CD14-positive monocyte (primary cell): ENCODE measurements at regions not wholly inside any gene's neighbourhood (a gene's known extent, or its start where the extent isn't known, plus 50 kb on each side); places are given as distances from the start of the nearest gene placed in this dataset.

Source experiments
- DNase-seq, 3 donors: peaks; one replicate each; pipeline ENCODE4 v3.0.0-alpha.2; 2011 to 2022
- H2AFZ ChIP-seq: 2 replicates; pipeline ENCODE4 v1.6.0; 2012; ENCODE audit warnings: mild to moderate bottlenecking, low read depth, low read length, inconsistent platforms; ENCODE audit not compliant: insufficient read depth, poor library complexity, severe bottlenecking
- H3K27ac ChIP-seq, 2 donors: 1 replicate in 1 of 2; 2 replicates in 1 of 2; pipeline ENCODE4 v1.5.1; 2012 to 2013; ENCODE audit warnings: low read length in 2 of 2, control low read depth in 1 of 2, inconsistent platforms in 1 of 2, low read depth in 1 of 2, mild to moderate bottlenecking in 1 of 2
- H3K27me3 ChIP-seq, 2 donors: one replicate each; pipeline versions ENCODE4 v1.6.0 to v1.6.1; 2011 to 2013; ENCODE audit warnings: low read length in 2 of 2; ENCODE audit not compliant: control insufficient read depth in 2 of 2, insufficient read depth in 2 of 2
- H3K36me3 ChIP-seq, 2 donors: replicated peaks in 1 of 2; 1 replicate in 1 of 2; 2 replicates in 1 of 2; pipeline versions ENCODE4 v1.5.1 to v1.6.1; 2012 to 2013; ENCODE audit warnings: low read length in 2 of 2, control low read depth in 1 of 2, inconsistent platforms in 1 of 2, mild to moderate bottlenecking in 1 of 2; ENCODE audit not compliant: insufficient read depth in 2 of 2, control insufficient read depth in 1 of 2
- H3K4me1 ChIP-seq, 2 donors: 1 replicate in 1 of 2; 2 replicates in 1 of 2; pipeline versions ENCODE4 v1.5.1 to v1.6.1; 2012 to 2013; ENCODE audit warnings: low read length in 2 of 2, control low read depth in 1 of 2, inconsistent platforms in 1 of 2, mild to moderate bottlenecking in 1 of 2, moderate library complexity in 1 of 2; ENCODE audit not compliant: insufficient read depth in 2 of 2, control insufficient read depth in 1 of 2
- H3K4me2 ChIP-seq: replicated peaks from 2 replicates; pipeline ENCODE3; 2012; ENCODE audit warnings: low read length, moderate library complexity, mild to moderate bottlenecking; ENCODE audit not compliant: poor library complexity, severe bottlenecking; ENCODE audit errors: extremely low read depth
- H3K4me3 ChIP-seq, 3 experiments: fragments of 200-600 bp in 1 of 3; sonication (generic) in 1 of 3; replicated peaks in 1 of 3; 1 replicate in 2 of 3; 2 replicates in 1 of 3; pipeline ENCODE4 v1.5.1; 2011 to 2013; ENCODE audit warnings: low read length in 3 of 3, mild to moderate bottlenecking in 3 of 3, control low read depth in 2 of 3, low read depth in 2 of 3, inconsistent platforms in 1 of 3, moderate library complexity in 1 of 3
- H3K79me2 ChIP-seq: 2 replicates; pipeline ENCODE4 v1.6.0; 2012; ENCODE audit warnings: mild to moderate bottlenecking, control low read depth, inconsistent platforms, low read length, moderate library complexity; ENCODE audit not compliant: insufficient read depth
- H3K9ac ChIP-seq: 2 replicates; pipeline ENCODE4 v1.6.0; 2017; ENCODE audit warnings: low read length, mild to moderate bottlenecking; ENCODE audit not compliant: insufficient read depth, poor library complexity, severe bottlenecking
- H3K9me3 ChIP-seq, 2 donors: replicated peaks in 1 of 2; 1 replicate in 1 of 2; 2 replicates in 1 of 2; pipeline versions ENCODE4 v1.5.1 to v1.6.1; 2012 to 2013; ENCODE audit warnings: low read length in 2 of 2, control low read depth in 1 of 2; ENCODE audit not compliant: control insufficient read depth in 1 of 2, insufficient read depth in 1 of 2
- H4K20me1 ChIP-seq: 2 replicates; pipeline ENCODE4 v1.6.0; 2012; ENCODE audit warnings: mild to moderate bottlenecking, low read length, control low read depth, moderate library complexity; ENCODE audit not compliant: insufficient read depth
- H3K27ac Mint-ChIP-seq, 7 donors: one replicate each; pipeline ENCODE4 v1.8.0; 2020; ENCODE audit warnings: mild to moderate bottlenecking in 7 of 7, mixed read lengths in 7 of 7, moderate library complexity in 6 of 7, inconsistent platforms in 2 of 7
- H3K27me3 Mint-ChIP-seq, 3 donors: one replicate each; pipeline ENCODE4 v1.8.0; 2021 to 2022; ENCODE audit warnings: low read depth in 3 of 3, mild to moderate bottlenecking in 3 of 3, mixed read lengths in 3 of 3, moderate library complexity in 3 of 3, inconsistent platforms in 1 of 3
- H3K36me3 Mint-ChIP-seq, 2 donors: one replicate each; pipeline ENCODE4 v1.8.0; 2020; ENCODE audit warnings: mixed read lengths in 2 of 2, inconsistent platforms in 1 of 2, mild to moderate bottlenecking in 1 of 2
- H3K4me1 Mint-ChIP-seq: one replicate; pipeline ENCODE4 v1.8.0; 2020; ENCODE audit warnings: mild to moderate bottlenecking, mixed read lengths
- H3K4me3 Mint-ChIP-seq, 2 donors: one replicate each; pipeline ENCODE4 v1.8.0; 2020; ENCODE audit warnings: mild to moderate bottlenecking in 2 of 2, mixed read lengths in 2 of 2, moderate library complexity in 1 of 2
- H3K9me3 Mint-ChIP-seq, 7 donors: one replicate each; pipeline ENCODE4 v1.8.0; 2020 to 2022; ENCODE audit warnings: mixed read lengths in 7 of 7, mild to moderate bottlenecking in 6 of 7, moderate library complexity in 6 of 7, inconsistent platforms in 2 of 7
- WGBS: methylation state at CpG from one replicate; pipeline ENCODE4 v1.1.5; 2013; ENCODE audit warnings: missing lambda C conversion rate; ENCODE audit not compliant: insufficient coverage; 5-methylcytosine and 5-hydroxymethylcytosine counted together
- intact Hi-C, 2 donors: fragments of 100-400 bp; cut with micrococcal nuclease; formaldehyde crosslinking; loops; one replicate each; pipeline versions ENCODE4 v1.15.0 to v1.15.1; 2023
- TF ChIP-seq, protein P1 (sequence below): fragments of 200-600 bp; IDR thresholded peaks from one replicate; pipeline ENCODE4 v1.8.0; 2022; ENCODE audit warnings: antibody characterized with exemption, mild to moderate bottlenecking

DNA sequence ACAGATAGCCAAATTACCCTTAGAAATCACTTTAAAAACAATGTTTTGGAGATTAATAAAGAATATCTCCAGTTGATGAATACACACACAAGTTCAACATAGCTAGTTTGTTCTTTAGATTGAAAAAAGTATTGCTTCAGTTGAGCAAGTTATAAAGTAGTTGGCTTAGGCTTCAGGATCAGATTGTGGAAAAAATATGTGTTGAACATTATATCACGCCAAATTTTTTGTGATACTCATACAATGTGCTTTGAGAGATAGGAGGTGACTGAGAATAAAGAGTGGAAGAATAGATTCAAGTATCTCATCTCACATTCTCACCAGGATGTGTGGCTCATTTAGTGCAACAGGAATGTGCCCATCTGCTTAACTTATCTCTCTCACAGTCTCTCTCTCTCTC, 553.3 kb downstream of the HTR7 start:
- Histone ChIP-seq H3K9me3 (no peaks in the 10 kb centered on the region), H4K20me1 (no peaks in the 10 kb centered on the region), H2AFZ (no peak overlapping the region), H3K27me3 (no peaks in the 10 kb centered on the region), H3K4me1 (no peaks in the 10 kb centered on the region), H3K9ac (no peak overlapping the region), H3K36me3 (no peaks in the 10 kb centered on the region), H3K79me2 (no peaks in the 10 kb centered on the region), H3K4me2 (no peak overlapping the region), H3K4me3 (no peak overlapping the region), H3K27ac (no peak overlapping the region)
- DNase-seq, result no peak
- Mint-ChIP-seq H3K36me3 (no peaks in the 10 kb centered on the region), H3K4me1 (no peaks in the 10 kb centered on the region), H3K27me3 (peaks cover 0 to 1% (median 0%) of the 10 kb centered on the region in 3 donors), H3K27ac (no peak overlapping the region), H3K4me3 (no peak overlapping the region), H3K9me3 (peaks cover 0 to 3% (median 0%) of the 10 kb centered on the region in 7 donors)
- intact Hi-C loops, result no loop called here
- WGBS, result no CpG with 5 or more reads among the region's 1 CpG
- TF ChIP-seq, protein P1, sequence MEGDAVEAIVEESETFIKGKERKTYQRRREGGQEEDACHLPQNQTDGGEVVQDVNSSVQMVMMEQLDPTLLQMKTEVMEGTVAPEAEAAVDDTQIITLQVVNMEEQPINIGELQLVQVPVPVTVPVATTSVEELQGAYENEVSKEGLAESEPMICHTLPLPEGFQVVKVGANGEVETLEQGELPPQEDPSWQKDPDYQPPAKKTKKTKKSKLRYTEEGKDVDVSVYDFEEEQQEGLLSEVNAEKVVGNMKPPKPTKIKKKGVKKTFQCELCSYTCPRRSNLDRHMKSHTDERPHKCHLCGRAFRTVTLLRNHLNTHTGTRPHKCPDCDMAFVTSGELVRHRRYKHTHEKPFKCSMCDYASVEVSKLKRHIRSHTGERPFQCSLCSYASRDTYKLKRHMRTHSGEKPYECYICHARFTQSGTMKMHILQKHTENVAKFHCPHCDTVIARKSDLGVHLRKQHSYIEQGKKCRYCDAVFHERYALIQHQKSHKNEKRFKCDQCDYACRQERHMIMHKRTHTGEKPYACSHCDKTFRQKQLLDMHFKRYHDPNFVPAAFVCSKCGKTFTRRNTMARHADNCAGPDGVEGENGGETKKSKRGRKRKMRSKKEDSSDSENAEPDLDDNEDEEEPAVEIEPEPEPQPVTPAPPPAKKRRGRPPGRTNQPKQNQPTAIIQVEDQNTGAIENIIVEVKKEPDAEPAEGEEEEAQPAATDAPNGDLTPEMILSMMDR, result no peak

DNA sequence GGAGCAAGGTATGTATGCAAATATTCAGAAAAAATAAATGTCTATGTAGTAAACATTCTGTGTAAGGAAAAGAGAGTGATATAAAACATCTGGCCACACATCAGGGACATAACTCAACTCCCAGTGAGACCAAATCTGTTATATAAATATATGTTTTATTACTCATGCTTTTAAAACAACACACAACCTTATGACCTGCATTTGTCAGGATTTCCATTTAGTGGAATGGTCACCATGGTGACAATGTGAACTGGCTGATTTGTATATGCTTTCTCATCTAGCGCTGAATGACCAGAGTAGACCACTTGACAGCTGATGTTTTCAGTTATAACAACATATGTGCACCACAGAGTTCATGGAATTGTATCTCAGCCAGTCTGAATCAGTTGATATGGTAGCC, 551.7 kb downstream of the HTR7 start:
- Histone ChIP-seq H4K20me1 (no peaks in the 10 kb centered on the region), H3K27ac (no peak overlapping the region), H3K4me1 (no peaks in the 10 kb centered on the region), H3K79me2 (no peaks in the 10 kb centered on the region), H3K27me3 (no peaks in the 10 kb centered on the region), H3K36me3 (no peaks in the 10 kb centered on the region), H3K4me2 (no peak overlapping the region), H2AFZ (no peak overlapping the region), H3K9ac (no peak overlapping the region), H3K4me3 (no peak overlapping the region), H3K9me3 (no peaks in the 10 kb centered on the region)
- TF ChIP-seq, protein P1, result no peak
- Mint-ChIP-seq H3K4me1 (no peaks in the 10 kb centered on the region), H3K4me3 (no peak overlapping the region), H3K27ac (no peak overlapping the region), H3K36me3 (no peaks in the 10 kb centered on the region), H3K9me3 (peaks cover 0 to 3% (median 0%) of the 10 kb centered on the region in 7 donors), H3K27me3 (peaks cover 0 to 1% (median 0%) of the 10 kb centered on the region in 3 donors)
- no peak for DNase-seq
- no CpG with 5 or more reads among the region's 1 CpG for WGBS
- intact Hi-C loops, result no loop called here
